ENCODE measurements at regions not wholly inside any gene's neighbourhood (a gene's known extent, or its start where the extent isn't known, plus 50 kb on each side); places are given as distances from the start of the nearest gene placed in this dataset.

- TF ChIP-seq CTCF (IDR thresholded peaks at IDR 0.05; ENCODE audit: low read length) (no peak), EZH2 (IDR thresholded peaks at IDR 0.05; ENCODE audit: borderline replicate concordance, low read length) (no peak)
These were observed 136.7 kb downstream of the KDR start for GRCh38 chr4:54988655-54989054.
